IPS-18a (cell line): ENCODE measurements at regions not wholly inside any gene's neighbourhood (a gene's known extent, or its start where the extent isn't known, plus 50 kb on each side); places are given as distances from the start of the nearest gene placed in this dataset.
"Not testable (repeated sequence)": the region's sequence is repeated elsewhere in the genome, so short reads cannot be mapped to it uniquely, and the experiment has no call there.

Experiments used
- H3K27ac ChIP-seq: one replicate; pipeline ENCODE4 v1.5.1; 2013; ENCODE audit warnings: low read length
- H3K27me3 ChIP-seq: one replicate; pipeline ENCODE4 v1.6.1; 2013; ENCODE audit warnings: mild to moderate bottlenecking, low read length; ENCODE audit not compliant: control insufficient read depth, insufficient read depth
- H3K36me3 ChIP-seq: one replicate; pipeline ENCODE4 v1.6.1; 2013; ENCODE audit warnings: low read depth, low read length; ENCODE audit not compliant: control insufficient read depth
- H3K4me1 ChIP-seq: one replicate; pipeline ENCODE4 v1.6.1; 2013; ENCODE audit warnings: low read depth, low read length; ENCODE audit not compliant: control insufficient read depth
- H3K4me3 ChIP-seq: one replicate; pipeline ENCODE4 v1.5.1; 2013; ENCODE audit warnings: low read length
- H3K9ac ChIP-seq: one replicate; pipeline ENCODE4 v1.6.1; 2013; ENCODE audit warnings: mild to moderate bottlenecking, low read length, moderate library complexity
- H3K9me3 ChIP-seq: one replicate; pipeline ENCODE4 v1.6.1; 2013; ENCODE audit warnings: low read depth, low read length; ENCODE audit not compliant: control insufficient read depth

GRCh38 chr4:107468156-107468555 is 251.9 kb downstream of the PAPSS1 start:
- Histone ChIP-seq H3K27ac (no peak overlapping the region), H3K9me3 (no peaks in the 10 kb centered on the region), H3K4me3 (no peak overlapping the region), H3K4me1 (no peaks in the 10 kb centered on the region), H3K9ac (no peak overlapping the region), H3K27me3 (no peaks in the 10 kb centered on the region), H3K36me3 (no peaks in the 10 kb centered on the region)

- Histone ChIP-seq H3K9me3 (no peaks in the 10 kb centered on the region), H3K4me3 (no peak overlapping the region), H3K36me3 (no peaks in the 10 kb centered on the region), H3K9ac (no peak overlapping the region), H3K27me3 (no peaks in the 10 kb centered on the region), H3K4me1 (no peaks in the 10 kb centered on the region), H3K27ac (no peak overlapping the region)
Observed at GRCh38 chr4:107467461-107467860, 252.6 kb downstream of the PAPSS1 start.

- Histone ChIP-seq H3K27me3 (no peaks in the 10 kb centered on the region), H3K27ac (no peak overlapping the region), H3K9me3 (peaks cover 3% of the 10 kb centered on the region), H3K9ac (no peak overlapping the region), H3K4me3 (no peak overlapping the region), H3K4me1 (no peaks in the 10 kb centered on the region), H3K36me3 (no peaks in the 10 kb centered on the region)
Observed at GRCh38 chr4:107458194-107458593, 261.8 kb downstream of the PAPSS1 start.

- Histone ChIP-seq H3K4me3 (no peak overlapping the region), H3K27ac (no peak overlapping the region), H3K9ac (no peak overlapping the region), H3K4me1 (no peaks in the 10 kb centered on the region), H3K27me3 (no peaks in the 10 kb centered on the region), H3K36me3 (no peaks in the 10 kb centered on the region), H3K9me3 (no peaks in the 10 kb centered on the region)
Observed at GRCh38 chr4:107453987-107454386, 266.0 kb downstream of the PAPSS1 start.

GRCh38 chr4:107452717-107453630 is 267.1 kb downstream of the PAPSS1 start:
- H3K4me1 ChIP-seq, result no peaks in the 10 kb centered on the region
- no peaks in the 10 kb centered on the region for H3K9me3 ChIP-seq
- H3K36me3 ChIP-seq, result no peaks in the 10 kb centered on the region
- H3K27ac ChIP-seq, result no peak overlapping the region
- H3K9ac ChIP-seq, result no peak overlapping the region
- no peak overlapping the region for H3K4me3 ChIP-seq
- H3K27me3 ChIP-seq, result no peaks in the 10 kb centered on the region

- Histone ChIP-seq H3K27me3 (no peaks in the 10 kb centered on the region), H3K4me1 (no peaks in the 10 kb centered on the region), H3K27ac (no peak overlapping the region), H3K36me3 (no peaks in the 10 kb centered on the region), H3K9ac (no peak overlapping the region), H3K4me3 (no peak overlapping the region), H3K9me3 (no peaks in the 10 kb centered on the region)
Observed at GRCh38 chr4:107449611-107450369, 270.2 kb downstream of the PAPSS1 start.

- Histone ChIP-seq H3K27me3 (no peaks in the 10 kb centered on the region), H3K27ac (no peak overlapping the region), H3K9me3 (no peaks in the 10 kb centered on the region), H3K9ac (no peak overlapping the region), H3K4me3 (no peak overlapping the region), H3K36me3 (no peaks in the 10 kb centered on the region), H3K4me1 (no peaks in the 10 kb centered on the region)
Observed at GRCh38 chr4:107442538-107443111, 277.4 kb downstream of the PAPSS1 start.

GRCh38 chr4:107439401-107439800 is 280.6 kb downstream of the PAPSS1 start:
- Histone ChIP-seq H3K9ac (no peak overlapping the region), H3K27ac (no peak overlapping the region), H3K36me3 (no peaks in the 10 kb centered on the region), H3K4me1 (no peaks in the 10 kb centered on the region), H3K9me3 (no peaks in the 10 kb centered on the region), H3K4me3 (no peak overlapping the region), H3K27me3 (no peaks in the 10 kb centered on the region)

GRCh38 chr4:107436471-107436870 is 283.6 kb downstream of the PAPSS1 start:
- not testable (repeated sequence) for H3K27me3 ChIP-seq, H3K9ac ChIP-seq, H3K27ac ChIP-seq, H3K36me3 ChIP-seq, H3K4me1 ChIP-seq, H3K4me3 ChIP-seq, H3K9me3 ChIP-seq

- no peak overlapping the region for H3K27ac ChIP-seq
- H3K9me3 ChIP-seq, result no peaks in the 10 kb centered on the region
- no peaks in the 10 kb centered on the region for H3K27me3 ChIP-seq
- H3K36me3 ChIP-seq, result no peaks in the 10 kb centered on the region
- no peak overlapping the region for H3K4me3 ChIP-seq
- no peaks in the 10 kb centered on the region for H3K4me1 ChIP-seq
- no peak overlapping the region for H3K9ac ChIP-seq
Observed at GRCh38 chr4:107432451-107432850, 287.6 kb downstream of the PAPSS1 start.

- Histone ChIP-seq H3K9ac (no peak overlapping the region), H3K27me3 (no peaks in the 10 kb centered on the region), H3K4me1 (no peaks in the 10 kb centered on the region), H3K36me3 (no peaks in the 10 kb centered on the region), H3K4me3 (no peak overlapping the region), H3K9me3 (no peaks in the 10 kb centered on the region), H3K27ac (no peak overlapping the region)
Observed at GRCh38 chr4:107423677-107424405, 296.2 kb downstream of the PAPSS1 start.
